HCT116 (cell line): ENCODE measurements at regions not wholly inside any gene's neighbourhood (a gene's known extent, or its start where the extent isn't known, plus 50 kb on each side); places are given as distances from the start of the nearest gene placed in this dataset.
A peak's percentile ranks its signal among the peaks of the same experiment; 100 is the strongest.

Experiments used
- ATAC-seq: fragments of 200-7000 bp; cut with Tn5 transposase; 2 replicates; pipeline ENCODE4 v1.9.1; 2020; ENCODE audit warnings: mild to moderate bottlenecking, moderate library complexity
- BruUV-seq: library from RNA; stranded (reverse); fragments of 400-500 nt; replicated peaks from 2 replicates; lab custom pipeline; 2021; lab: Mats Ljungman, UMichigan
- CTCF ChIA-PET: fragments of 300-600 bp; sonication (Branson Sonifier 250); formaldehyde crosslinking; loops from one replicate; lab custom pipeline; 2021; ENCODE audit warnings: antibody characterized with exemption; lab: Charles Lee
- POLR2A ChIA-PET: fragments of 300-600, 350-600 bp; sonication (Branson Sonifier 250); formaldehyde crosslinking; loops from one replicate; lab custom pipeline; 2021; ENCODE audit warnings: antibody characterized with exemption; lab: Charles Lee
- RAD21 ChIA-PET, 2 experiments: fragments of 300-600 bp; sonication (Branson Sonifier 250); formaldehyde crosslinking; loops; one replicate each; lab custom pipeline; 2023; ENCODE audit warnings: low total read pairs in 2 of 2; ENCODE audit not compliant: uncharacterized antibody in 2 of 2, unreplicated experiment in 2 of 2, low non-redundant PET in 1 of 2; lab: Charles Lee
- DNase-seq: peaks from one replicate; pipeline ENCODE4 v3.0.0-alpha.2; 2010; ENCODE audit warnings: low read depth, low spot score
- H2AFZ ChIP-seq: fragments of 200-600 bp; shearing (Covaris generic), sonication (generic); 2 replicates; pipeline ENCODE4 v1.6.1; 2017; ENCODE audit warnings: low read depth, mixed run types, mixed read lengths, antibody characterized with exemption, low read length; ENCODE audit not compliant: poor library complexity, severe bottlenecking
- H3K27ac ChIP-seq: 2 replicates; pipeline ENCODE4 v1.5.1; 2012; ENCODE audit warnings: low read depth, low read length
- H3K27me3 ChIP-seq: fragments of 200-600 bp; sonication (generic); 2 replicates; pipeline ENCODE4 v1.6.1; 2016; ENCODE audit warnings: mixed run types, low read length, mixed read lengths; ENCODE audit not compliant: insufficient read depth
- H3K36me3 ChIP-seq, 2 experiments: fragments of 200-500 bp in 1 of 2; fragments of 200-600 bp in 1 of 2; sonication (Bioruptor generic) in 1 of 2; sonication (generic) in 1 of 2; 2 replicates each; pipeline versions ENCODE4 v1.5.1 to v1.6.1; 2014 to 2016; ENCODE audit warnings: low read length in 2 of 2, inconsistent platforms in 1 of 2, mixed read lengths in 1 of 2, mixed run types in 1 of 2; ENCODE audit not compliant: insufficient read depth in 2 of 2, control insufficient read depth in 1 of 2
- H3K4me1 ChIP-seq, 2 experiments: fragments of 200-600 bp in 1 of 2; sonication (generic) in 1 of 2; 2 replicates each; pipeline versions ENCODE4 v1.5.1 to v1.6.1; 2012 to 2017; ENCODE audit warnings: low read length in 2 of 2, inconsistent platforms in 1 of 2, mild to moderate bottlenecking in 1 of 2, mixed read lengths in 1 of 2, mixed run types in 1 of 2, moderate library complexity in 1 of 2; ENCODE audit not compliant: insufficient read depth in 2 of 2, control insufficient read depth in 1 of 2
- H3K4me2 ChIP-seq: fragments of 200-600 bp; sonication (generic); 2 replicates; pipeline ENCODE4 v1.6.1; 2017; ENCODE audit warnings: mixed run types, low read length, mixed read lengths
- H3K4me3 ChIP-seq, 2 experiments: fragments of 200-600 bp in 1 of 2; sonication (generic) in 1 of 2; replicated peaks in 1 of 2; 2 replicates each; pipeline ENCODE4 v1.5.1; 2011 to 2016; ENCODE audit warnings: low read length in 2 of 2, control low read depth in 1 of 2, low read depth in 1 of 2, mild to moderate bottlenecking in 1 of 2, mixed read lengths in 1 of 2, mixed run types in 1 of 2
- H3K79me2 ChIP-seq: fragments of 200-600 bp; sonication (generic); 2 replicates; pipeline ENCODE4 v1.6.1; 2017; ENCODE audit warnings: mild to moderate bottlenecking, mixed run types, low read length, moderate library complexity, mixed read lengths; ENCODE audit not compliant: insufficient read depth
- H3K9ac ChIP-seq: fragments of 200-600 bp; sonication (generic); 2 replicates; pipeline ENCODE4 v1.6.1; 2016; ENCODE audit warnings: low read length, mixed read lengths
- H3K9me2 ChIP-seq: fragments of 200-600 bp; sonication (generic), shearing (Covaris generic); 2 replicates; pipeline ENCODE4 v1.6.1; 2017; ENCODE audit warnings: mixed run types, mild to moderate bottlenecking, moderate library complexity; ENCODE audit not compliant: insufficient read depth
- H3K9me3 ChIP-seq, 2 experiments: fragments of 200-500 bp in 1 of 2; fragments of 200-600 bp in 1 of 2; sonication (Bioruptor generic) in 1 of 2; sonication (generic) in 1 of 2; 2 replicates each; pipeline ENCODE4 v1.6.1; 2014 to 2017; ENCODE audit warnings: low read length in 2 of 2, mixed read lengths in 2 of 2, inconsistent platforms in 1 of 2, low read depth in 1 of 2, mild to moderate bottlenecking in 1 of 2, mixed run types in 1 of 2, moderate library complexity in 1 of 2; ENCODE audit not compliant: control insufficient read depth in 1 of 2, insufficient read depth in 1 of 2
- H4K20me1 ChIP-seq: fragments of 200-600 bp; sonication (generic), shearing (Covaris generic); 2 replicates; pipeline ENCODE4 v1.6.1; 2017; ENCODE audit warnings: mixed run types, mild to moderate bottlenecking, moderate library complexity; ENCODE audit not compliant: insufficient read depth
- CTCF ChIP-seq, 3 experiments: fragments of 200-600 bp in 1 of 3; sonication (generic) in 1 of 3; IDR thresholded peaks in 2 of 3; conservative IDR thresholded peaks in 1 of 3; 2 replicates each; pipeline ENCODE4 v1.5.1; 2012 to 2017; ENCODE audit warnings: low read depth in 2 of 3, low read length in 2 of 3, antibody characterized with exemption in 1 of 3, borderline replicate concordance in 1 of 3, control low read depth in 1 of 3, mild to moderate bottlenecking in 1 of 3, mixed read lengths in 1 of 3, mixed run types in 1 of 3, moderate library complexity in 1 of 3; ENCODE audit not compliant: insufficient read depth in 1 of 3
- EZH2 ChIP-seq: fragments of 200-600 bp; sonication (generic); IDR thresholded peaks from 2 replicates; pipeline ENCODE4 v1.6.1; 2017; ENCODE audit warnings: antibody characterized with exemption, mixed run types
- RAD21 ChIP-seq: IDR thresholded peaks from 2 replicates; pipeline ENCODE4 v1.6.1; 2012; ENCODE audit warnings: low read depth, mild to moderate bottlenecking
- ZBTB33 ChIP-seq: IDR thresholded peaks from 2 replicates; pipeline ENCODE4 v1.6.1; 2011; ENCODE audit warnings: mild to moderate bottlenecking, low read length, moderate library complexity; ENCODE audit not compliant: insufficient replicate concordance; ENCODE audit errors: extremely low read depth
- ZFX ChIP-seq: fragments of 450-650 bp; IDR thresholded peaks from 2 replicates; pipeline ENCODE4 v1.6.1; 2017
- intact Hi-C: fragments of 100-400 bp; cut with micrococcal nuclease; formaldehyde crosslinking; loops from 2 replicates; pipeline ENCODE4 v1.10.0; 2022

- no peaks in the 10 kb centered on the region for H3K36me3 ChIP-seq
- RAD21 ChIA-PET, result no interaction called here
- ATAC-seq, result no peak
Observed at GRCh38 chr15:79674124-79674465, 222.7 kb downstream of the MTHFS start.

DNA sequence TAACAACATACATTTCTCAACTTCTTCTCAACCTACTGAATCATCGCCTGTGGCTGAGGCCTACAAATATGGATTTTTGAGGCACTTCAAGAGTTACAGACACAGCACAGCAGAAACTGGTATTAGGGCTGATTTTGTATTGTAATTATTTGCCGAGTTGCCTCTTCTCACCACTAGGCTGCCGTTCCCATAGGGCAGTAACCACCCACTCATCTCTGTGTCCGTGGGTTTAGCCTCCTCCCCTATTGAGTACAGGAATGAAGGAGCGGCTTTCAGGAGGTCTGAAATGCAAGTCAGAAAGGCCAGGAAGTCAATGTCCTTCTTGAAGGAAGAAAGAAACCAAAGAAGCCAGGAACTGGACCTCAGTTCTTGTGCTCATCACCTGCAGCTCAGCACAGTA lies 220.8 kb downstream of the MTHFS start:
- Histone ChIP-seq H4K20me1 (no peaks in the 10 kb centered on the region), H3K36me3 (no peaks in the 10 kb centered on the region)
- intact Hi-C loops, result loop anchor here (1.0 kb wide), 1 partner anchor 10 kb away; no protein-coding TSS in a partner anchor
- POLR2A ChIA-PET, result no interaction called here
- TF ChIP-seq CTCF (IDR thresholded peaks at IDR 0.05 in 2 of 3, conservative IDR thresholded peaks at IDR 0.05 in 1 of 3; ENCODE audit: borderline replicate concordance in 1 of 3, insufficient read depth in 1 of 3, low read depth in 2 of 3, low read length in 2 of 3) (peak in 2 of 3 experiments; percentile 25 to 37; a peak in 3 of 6 replicates), ZBTB33 (no peak)
- TF ChIP-seq, all 23 proteins: peak for 1
- H3K4me1 ChIP-seq, result no peaks in the 10 kb centered on the region
- no TSS peak for BruUV-seq
- H3K9me2 ChIP-seq, result no peaks in the 10 kb centered on the region
- DNase-seq (no peak), ATAC-seq (peak; percentile 61; the same call in 1 of the 2 replicates)
- CTCF ChIA-PET, result no interaction called here
- H3K9me3 ChIP-seq, result no peaks in the 10 kb centered on the region
- RAD21 ChIA-PET, result no interaction called here
- no peak overlapping the region for H2AFZ ChIP-seq
- H3K4me2 ChIP-seq, result no peak overlapping the region
- H3K27me3 ChIP-seq, result peaks cover 30% of the 10 kb centered on the region
- H3K9ac ChIP-seq, result no peak overlapping the region
- H3K79me2 ChIP-seq, result no peaks in the 10 kb centered on the region
- no peak overlapping the region for H3K27ac ChIP-seq
- H3K4me3 ChIP-seq, result no peak overlapping the region

More at GRCh38 chr15:79674124-79674465, 222.7 kb downstream of the MTHFS start:
- H3K9me2 ChIP-seq, result no peaks in the 10 kb centered on the region
- BruUV-seq, result no TSS peak
- DNase-seq, result no peak
- ChIA-PET CTCF (interaction anchor here (1.6 kb wide), 1 partner anchor 78 kb away, joined by 4 read pairs; no protein-coding TSS in a partner anchor), POLR2A (no interaction called here)
- H3K9me3 ChIP-seq, result no peaks in the 10 kb centered on the region
- H3K27me3 ChIP-seq, result peaks cover 30% of the 10 kb centered on the region
- no peaks in the 10 kb centered on the region for H4K20me1 ChIP-seq
- intact Hi-C loops, result no loop called here
- no peak overlapping the region for H3K27ac ChIP-seq
- H3K4me3 ChIP-seq, result no peak overlapping the region
- TF ChIP-seq RAD21 (no peak), ZFX (no peak), EZH2 (no peak)
- no peaks in the 10 kb centered on the region for H3K79me2 ChIP-seq
- no peak overlapping the region for H3K9ac ChIP-seq
- H3K4me2 ChIP-seq, result no peak overlapping the region
- H2AFZ ChIP-seq, result no peak overlapping the region
- no peaks in the 10 kb centered on the region for H3K4me1 ChIP-seq
